RPMI8226 (cell line): ENCODE measurements at regions not wholly inside any gene's neighbourhood (a gene's known extent, or its start where the extent isn't known, plus 50 kb on each side); places are given as distances from the start of the nearest gene placed in this dataset.
A peak's percentile ranks its signal among the peaks of the same experiment; 100 is the strongest.
"Not testable (repeated sequence)": the region's sequence is repeated elsewhere in the genome, so short reads cannot be mapped to it uniquely, and the experiment has no call there.

Source experiments
- DNase-seq: peaks from one replicate; pipeline ENCODE4 v3.0.0-alpha.2; 2015

GRCh38 chr13:80072231-80072630, 268.7 kb downstream of the SPRY2 start:
- DNase-seq, result no peak

GRCh38 chr13:80070024-80070703, 270.8 kb downstream of the SPRY2 start:
- DNase-seq, result no peak

- DNase-seq, result no peak
Measured at GRCh38 chr13:80069374-80069773, 271.6 kb downstream of the SPRY2 start.

GRCh38 chr13:80065996-80066395, 274.9 kb downstream of the SPRY2 start:
- DNase-seq, result no peak

- not testable (repeated sequence) for DNase-seq
Measured at GRCh38 chr13:80062416-80062815, 278.5 kb downstream of the SPRY2 start.

GRCh38 chr13:80059789-80060188, 281.1 kb downstream of the SPRY2 start:
- no peak for DNase-seq

GRCh38 chr13:80058626-80059025, 282.3 kb downstream of the SPRY2 start:
- DNase-seq, result no peak

GRCh38 chr13:80055847-80056246, 285.1 kb downstream of the SPRY2 start:
- DNase-seq, result no peak

- no peak for DNase-seq
Measured at GRCh38 chr13:80054806-80055205, 286.1 kb downstream of the SPRY2 start.

- no peak for DNase-seq
Measured at GRCh38 chr13:80052286-80052685, 288.6 kb downstream of the SPRY2 start.

GRCh38 chr13:80050252-80050651, 290.7 kb downstream of the SPRY2 start:
- no peak for DNase-seq

GRCh38 chr13:80048802-80049201, 292.1 kb downstream of the SPRY2 start:
- DNase-seq, result peak; percentile 34

GRCh38 chr13:80048030-80048429, 292.9 kb downstream of the SPRY2 start:
- DNase-seq, result no peak

- no peak for DNase-seq
Measured at GRCh38 chr13:80047406-80047805, 293.5 kb downstream of the SPRY2 start.

- DNase-seq, result no peak
Measured at GRCh38 chr13:80040981-80041317, 300.0 kb downstream of the SPRY2 start.

GRCh38 chr13:80040196-80040980, 300.5 kb downstream of the SPRY2 start:
- DNase-seq, result no peak

- no peak for DNase-seq
Measured at GRCh38 chr13:80039000-80039399, 301.9 kb downstream of the SPRY2 start.

- DNase-seq, result no peak
Measured at GRCh38 chr13:80038371-80038770, 302.6 kb downstream of the SPRY2 start.

GRCh38 chr13:80037505-80037888, 303.4 kb downstream of the SPRY2 start:
- no peak for DNase-seq

GRCh38 chr13:80036845-80037504, 304.0 kb downstream of the SPRY2 start:
- no peak for DNase-seq

- DNase-seq, result no peak
Measured at GRCh38 chr13:80035096-80035495, 305.8 kb downstream of the SPRY2 start.

- DNase-seq, result no peak
Measured at GRCh38 chr13:80033951-80034350, 307.0 kb downstream of the SPRY2 start.

GRCh38 chr13:80033286-80033685, 307.6 kb downstream of the SPRY2 start:
- DNase-seq, result no peak

- no peak for DNase-seq
Measured at GRCh38 chr13:80030491-80030890, 310.4 kb downstream of the SPRY2 start.
